WTC11 (cell line): ENCODE measurements at regions not wholly inside any gene's neighbourhood (a gene's known extent, or its start where the extent isn't known, plus 50 kb on each side); places are given as distances from the start of the nearest gene placed in this dataset.

Experiments used
- CTCF ChIP-seq: fragments of 200-600 bp; IDR thresholded peaks from 2 replicates; pipeline ENCODE4 v1.8.0; 2022; ENCODE audit warnings: antibody characterized with exemption
- ELF4 ChIP-seq: sonication (generic); formaldehyde crosslinking; IDR thresholded peaks from 2 replicates; pipeline ENCODE4 v1.8.1; 2022; ENCODE audit warnings: low read depth, mild to moderate bottlenecking, moderate library complexity, missing genetic modification reagents
- STAT6 ChIP-seq: sonication (generic); formaldehyde crosslinking; conservative IDR thresholded peaks from 2 replicates; pipeline ENCODE4 v1.8.1; 2023; ENCODE audit warnings: mild to moderate bottlenecking, low read depth, missing genetic modification reagents, moderate library complexity
- TF ChIP-seq, protein P1 (sequence below): sonication (generic); formaldehyde crosslinking; IDR thresholded peaks from 2 replicates; pipeline ENCODE4 v1.8.0; 2023; ENCODE audit warnings: mild to moderate bottlenecking, missing genetic modification reagents

GRCh38 chr12:59472273-59472672 is 123.6 kb upstream of the SLC16A7 start:
- TF ChIP-seq CTCF, result no peak
- TF ChIP-seq, protein P1, sequence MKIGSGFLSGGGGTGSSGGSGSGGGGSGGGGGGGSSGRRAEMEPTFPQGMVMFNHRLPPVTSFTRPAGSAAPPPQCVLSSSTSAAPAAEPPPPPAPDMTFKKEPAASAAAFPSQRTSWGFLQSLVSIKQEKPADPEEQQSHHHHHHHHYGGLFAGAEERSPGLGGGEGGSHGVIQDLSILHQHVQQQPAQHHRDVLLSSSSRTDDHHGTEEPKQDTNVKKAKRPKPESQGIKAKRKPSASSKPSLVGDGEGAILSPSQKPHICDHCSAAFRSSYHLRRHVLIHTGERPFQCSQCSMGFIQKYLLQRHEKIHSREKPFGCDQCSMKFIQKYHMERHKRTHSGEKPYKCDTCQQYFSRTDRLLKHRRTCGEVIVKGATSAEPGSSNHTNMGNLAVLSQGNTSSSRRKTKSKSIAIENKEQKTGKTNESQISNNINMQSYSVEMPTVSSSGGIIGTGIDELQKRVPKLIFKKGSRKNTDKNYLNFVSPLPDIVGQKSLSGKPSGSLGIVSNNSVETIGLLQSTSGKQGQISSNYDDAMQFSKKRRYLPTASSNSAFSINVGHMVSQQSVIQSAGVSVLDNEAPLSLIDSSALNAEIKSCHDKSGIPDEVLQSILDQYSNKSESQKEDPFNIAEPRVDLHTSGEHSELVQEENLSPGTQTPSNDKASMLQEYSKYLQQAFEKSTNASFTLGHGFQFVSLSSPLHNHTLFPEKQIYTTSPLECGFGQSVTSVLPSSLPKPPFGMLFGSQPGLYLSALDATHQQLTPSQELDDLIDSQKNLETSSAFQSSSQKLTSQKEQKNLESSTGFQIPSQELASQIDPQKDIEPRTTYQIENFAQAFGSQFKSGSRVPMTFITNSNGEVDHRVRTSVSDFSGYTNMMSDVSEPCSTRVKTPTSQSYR (CRISPR knock-in tag), result no peak
- no peak for TF ChIP-seq STAT6
- TF ChIP-seq ELF4 (CRISPR knock-in tag), result no peak
